ENCODE measurements at regions not wholly inside any gene's neighbourhood (a gene's known extent, or its start where the extent isn't known, plus 50 kb on each side); places are given as distances from the start of the nearest gene placed in this dataset.

- no peaks in the 10 kb centered on the region for H3K4me1 ChIP-seq (ENCODE audit: control insufficient read depth in 2 of 2, insufficient read depth in 2 of 2, low read length in 2 of 2)
- CTCF ChIA-PET, result no interaction called here
- DNase-seq (no peak), ATAC-seq (no peak)
- no peaks in the 10 kb centered on the region for H3K36me3 Mint-ChIP-seq
- no peak overlapping the region for H3K27ac ChIP-seq (ENCODE audit: low read depth, low read length)
- peaks cover 0 to 5% (median 0%) of the 10 kb centered on the region in 11 donors for H3K9me3 Mint-ChIP-seq
- H3K4me3 Mint-ChIP-seq, result no peak overlapping the region
- peaks cover 5 to 20% (median 18%) of the 10 kb centered on the region in 5 donors for H3K27me3 Mint-ChIP-seq
- H3K36me3 ChIP-seq (ENCODE audit: control insufficient read depth in 2 of 3, insufficient read depth in 3 of 3, low read length in 3 of 3), result no peaks in the 10 kb centered on the region
- no peak overlapping the region for H3K4me3 ChIP-seq (ENCODE audit: low read length)
- H3K27ac Mint-ChIP-seq, result no peak overlapping the region
- intact Hi-C loops (cut with micrococcal nuclease), result no loop called here
- POLR2A ChIA-PET, result no interaction called here
- H3K4me1 Mint-ChIP-seq, result no peaks in the 10 kb centered on the region
- no peaks in the 10 kb centered on the region for H3K9me3 ChIP-seq (ENCODE audit: control insufficient read depth in 2 of 3, low read length in 3 of 3)
- H3K27me3 ChIP-seq (ENCODE audit: control insufficient read depth in 2 of 2, insufficient read depth in 2 of 2, low read length in 2 of 2), result no peaks in the 10 kb centered on the region
Measured at GRCh38 chr16:80323187-80323807, 217.5 kb upstream of the DYNLRB2 start.

- Mint-ChIP-seq H3K4me3 (no peak overlapping the region), H3K27me3 (peaks cover 8 to 27% (median 20%) of the 10 kb centered on the region in 5 donors), H3K4me1 (no peaks in the 10 kb centered on the region), H3K27ac (no peak overlapping the region), H3K9me3 (peaks cover 0 to 5% (median 0%) of the 10 kb centered on the region in 11 donors), H3K36me3 (no peaks in the 10 kb centered on the region)
- no peaks in the 10 kb centered on the region for H3K36me3 ChIP-seq (ENCODE audit: control insufficient read depth in 2 of 3, insufficient read depth in 3 of 3, low read length in 3 of 3)
- H3K27me3 ChIP-seq (ENCODE audit: control insufficient read depth in 2 of 2, insufficient read depth in 2 of 2, low read length in 2 of 2), result no peaks in the 10 kb centered on the region
- no peaks in the 10 kb centered on the region for H3K4me1 ChIP-seq (ENCODE audit: control insufficient read depth in 2 of 2, insufficient read depth in 2 of 2, low read length in 2 of 2)
- no peaks in the 10 kb centered on the region for H3K9me3 ChIP-seq (ENCODE audit: control insufficient read depth in 2 of 3, low read length in 3 of 3)
- DNase-seq, result no peak
- intact Hi-C loops (cut with micrococcal nuclease), result no loop called here
- ChIA-PET CTCF (no interaction called here), POLR2A (no interaction called here)
- no peak overlapping the region for H3K4me3 ChIP-seq (ENCODE audit: low read length)
- H3K27ac ChIP-seq (ENCODE audit: low read depth, low read length), result no peak overlapping the region
- ATAC-seq, result no peak
Measured at GRCh38 chr16:80319181-80319580, 221.6 kb upstream of the DYNLRB2 start.

- ChIA-PET POLR2A (no interaction called here), CTCF (no interaction called here)
- no peak overlapping the region for H3K27ac Mint-ChIP-seq
- Histone ChIP-seq H3K4me3 (ENCODE audit: low read length) (no peak overlapping the region), H3K4me1 (ENCODE audit: control insufficient read depth in 2 of 2, insufficient read depth in 2 of 2, low read length in 2 of 2) (no peaks in the 10 kb centered on the region), H3K27me3 (ENCODE audit: control insufficient read depth in 2 of 2, insufficient read depth in 2 of 2, low read length in 2 of 2) (no peaks in the 10 kb centered on the region), H3K27ac (ENCODE audit: low read depth, low read length) (no peak overlapping the region), H3K36me3 (ENCODE audit: control insufficient read depth in 2 of 3, insufficient read depth in 3 of 3, low read length in 3 of 3) (no peaks in the 10 kb centered on the region), H3K9me3 (ENCODE audit: control insufficient read depth in 2 of 3, low read length in 3 of 3) (no peaks in the 10 kb centered on the region)
- DNase-seq (no peak), ATAC-seq (no peak)
- no peak overlapping the region for H3K4me3 Mint-ChIP-seq
- H3K27me3 Mint-ChIP-seq, result peaks cover 13 to 27% (median 20%) of the 10 kb centered on the region in 5 donors
- no peaks in the 10 kb centered on the region for H3K36me3 Mint-ChIP-seq
- intact Hi-C loops (cut with micrococcal nuclease), result no loop called here
- H3K4me1 Mint-ChIP-seq, result no peaks in the 10 kb centered on the region
- peaks cover 0 to 5% (median 0%) of the 10 kb centered on the region in 11 donors for H3K9me3 Mint-ChIP-seq
Measured at GRCh38 chr16:80318107-80318506, 222.7 kb upstream of the DYNLRB2 start.

- H3K27ac Mint-ChIP-seq, result no peak overlapping the region
- no peak overlapping the region for H3K4me3 Mint-ChIP-seq
- peaks cover 14 to 31% (median 24%) of the 10 kb centered on the region in 5 donors for H3K27me3 Mint-ChIP-seq
- H3K4me3 ChIP-seq (ENCODE audit: low read length), result no peak overlapping the region
- H3K36me3 Mint-ChIP-seq, result no peaks in the 10 kb centered on the region
- H3K27ac ChIP-seq (ENCODE audit: low read depth, low read length), result no peak overlapping the region
- no peaks in the 10 kb centered on the region for H3K9me3 ChIP-seq (ENCODE audit: control insufficient read depth in 2 of 3, low read length in 3 of 3)
- no peak for DNase-seq
- H3K4me1 ChIP-seq (ENCODE audit: control insufficient read depth in 2 of 2, insufficient read depth in 2 of 2, low read length in 2 of 2), result no peaks in the 10 kb centered on the region
- ChIA-PET CTCF (no interaction called here), POLR2A (no interaction called here)
- no peak for ATAC-seq
- no peaks in the 10 kb centered on the region for H3K4me1 Mint-ChIP-seq
- no peaks in the 10 kb centered on the region for H3K36me3 ChIP-seq (ENCODE audit: control insufficient read depth in 2 of 3, insufficient read depth in 3 of 3, low read length in 3 of 3)
- no peaks in the 10 kb centered on the region for H3K27me3 ChIP-seq (ENCODE audit: control insufficient read depth in 2 of 2, insufficient read depth in 2 of 2, low read length in 2 of 2)
- intact Hi-C loops (cut with micrococcal nuclease), result no loop called here
- peaks cover 0 to 5% (median 0%) of the 10 kb centered on the region in 11 donors for H3K9me3 Mint-ChIP-seq
Measured at GRCh38 chr16:80317599-80318037, 223.2 kb upstream of the DYNLRB2 start.

GRCh38 chr16:80317116-80317515, 223.7 kb upstream of the DYNLRB2 start:
- ChIA-PET POLR2A (no interaction called here), CTCF (no interaction called here)
- H3K27me3 Mint-ChIP-seq, result peaks cover 14 to 35% (median 27%) of the 10 kb centered on the region in 5 donors
- H3K4me3 Mint-ChIP-seq, result no peak overlapping the region
- H3K4me3 ChIP-seq (ENCODE audit: low read length), result no peak overlapping the region
- no peaks in the 10 kb centered on the region for H3K36me3 ChIP-seq (ENCODE audit: control insufficient read depth in 2 of 3, insufficient read depth in 3 of 3, low read length in 3 of 3)
- H3K27me3 ChIP-seq (ENCODE audit: control insufficient read depth in 2 of 2, insufficient read depth in 2 of 2, low read length in 2 of 2), result no peaks in the 10 kb centered on the region
- no peaks in the 10 kb centered on the region for H3K4me1 Mint-ChIP-seq
- H3K4me1 ChIP-seq (ENCODE audit: control insufficient read depth in 2 of 2, insufficient read depth in 2 of 2, low read length in 2 of 2), result no peaks in the 10 kb centered on the region
- no peak for ATAC-seq
- H3K9me3 ChIP-seq (ENCODE audit: control insufficient read depth in 2 of 3, low read length in 3 of 3), result no peaks in the 10 kb centered on the region
- intact Hi-C loops (cut with micrococcal nuclease), result no loop called here
- peaks cover 0 to 5% (median 0%) of the 10 kb centered on the region in 11 donors for H3K9me3 Mint-ChIP-seq
- no peak for DNase-seq
- H3K27ac ChIP-seq (ENCODE audit: low read depth, low read length), result no peak overlapping the region
- H3K36me3 Mint-ChIP-seq, result no peaks in the 10 kb centered on the region
- no peak overlapping the region for H3K27ac Mint-ChIP-seq

GRCh38 chr16:80314042-80314441, 226.8 kb upstream of the DYNLRB2 start:
- Histone ChIP-seq H3K36me3 (ENCODE audit: control insufficient read depth in 2 of 3, insufficient read depth in 3 of 3, low read length in 3 of 3) (no peaks in the 10 kb centered on the region), H3K27ac (ENCODE audit: low read depth, low read length) (no peak overlapping the region), H3K27me3 (ENCODE audit: control insufficient read depth in 2 of 2, insufficient read depth in 2 of 2, low read length in 2 of 2) (no peaks in the 10 kb centered on the region), H3K4me1 (ENCODE audit: control insufficient read depth in 2 of 2, insufficient read depth in 2 of 2, low read length in 2 of 2) (no peaks in the 10 kb centered on the region), H3K9me3 (ENCODE audit: control insufficient read depth in 2 of 3, low read length in 3 of 3) (no peaks in the 10 kb centered on the region), H3K4me3 (ENCODE audit: low read length) (no peak overlapping the region)
- Mint-ChIP-seq H3K27me3 (peaks cover 11 to 36% (median 23%) of the 10 kb centered on the region in 5 donors), H3K9me3 (peaks cover 0 to 8% (median 0%) of the 10 kb centered on the region in 11 donors), H3K4me1 (peaks cover 0 to 2% (median 0%) of the 10 kb centered on the region in 7 donors), H3K4me3 (no peak overlapping the region), H3K36me3 (no peaks in the 10 kb centered on the region), H3K27ac (no peak overlapping the region)
- no peak for DNase-seq
- intact Hi-C loops (cut with micrococcal nuclease), result no loop called here
- POLR2A ChIA-PET, result no interaction called here
- CTCF ChIA-PET, result no interaction called here
- ATAC-seq, result no peak

- no peaks in the 10 kb centered on the region for H3K9me3 ChIP-seq (ENCODE audit: control insufficient read depth in 2 of 3, low read length in 3 of 3)
- H3K4me1 ChIP-seq (ENCODE audit: control insufficient read depth in 2 of 2, insufficient read depth in 2 of 2, low read length in 2 of 2), result no peaks in the 10 kb centered on the region
- DNase-seq (no peak), ATAC-seq (no peak)
- intact Hi-C loops (cut with micrococcal nuclease), result no loop called here
- H3K36me3 Mint-ChIP-seq, result no peaks in the 10 kb centered on the region
- H3K27ac Mint-ChIP-seq, result no peak overlapping the region
- H3K4me3 ChIP-seq (ENCODE audit: low read length), result no peak overlapping the region
- no peaks in the 10 kb centered on the region for H3K27me3 ChIP-seq (ENCODE audit: control insufficient read depth in 2 of 2, insufficient read depth in 2 of 2, low read length in 2 of 2)
- CTCF ChIA-PET, result no interaction called here
- H3K9me3 Mint-ChIP-seq, result peaks cover 0 to 5% (median 0%) of the 10 kb centered on the region in 11 donors
- no peak overlapping the region for H3K4me3 Mint-ChIP-seq
- H3K36me3 ChIP-seq (ENCODE audit: control insufficient read depth in 2 of 3, insufficient read depth in 3 of 3, low read length in 3 of 3), result no peaks in the 10 kb centered on the region
- H3K27ac ChIP-seq (ENCODE audit: low read depth, low read length), result no peak overlapping the region
- POLR2A ChIA-PET, result no interaction called here
- peaks cover 0 to 2% (median 0%) of the 10 kb centered on the region in 7 donors for H3K4me1 Mint-ChIP-seq
- peaks cover 8 to 24% (median 19%) of the 10 kb centered on the region in 5 donors for H3K27me3 Mint-ChIP-seq
Measured at GRCh38 chr16:80309178-80309577, 231.6 kb upstream of the DYNLRB2 start.

All from naive thymus-derived CD4-positive, alpha-beta T cell (primary cell).